Activated CD4-positive, alpha-beta T cell treated with anti-CD3 and anti-CD28 coated beads, Interleukin-2, amount 50 U/mL, for 48 hours (primary cell): ENCODE measurements at regions not wholly inside any gene's neighbourhood (a gene's known extent, or its start where the extent isn't known, plus 50 kb on each side); places are given as distances from the start of the nearest gene placed in this dataset.
"Not testable (repeated sequence)": the region's sequence is repeated elsewhere in the genome, so short reads cannot be mapped to it uniquely, and the experiment has no call there.

Source experiments
- DNase-seq, 2 experiments: peaks; one replicate each; pipeline ENCODE4 v3.0.0-alpha.2; 2020

DNA sequence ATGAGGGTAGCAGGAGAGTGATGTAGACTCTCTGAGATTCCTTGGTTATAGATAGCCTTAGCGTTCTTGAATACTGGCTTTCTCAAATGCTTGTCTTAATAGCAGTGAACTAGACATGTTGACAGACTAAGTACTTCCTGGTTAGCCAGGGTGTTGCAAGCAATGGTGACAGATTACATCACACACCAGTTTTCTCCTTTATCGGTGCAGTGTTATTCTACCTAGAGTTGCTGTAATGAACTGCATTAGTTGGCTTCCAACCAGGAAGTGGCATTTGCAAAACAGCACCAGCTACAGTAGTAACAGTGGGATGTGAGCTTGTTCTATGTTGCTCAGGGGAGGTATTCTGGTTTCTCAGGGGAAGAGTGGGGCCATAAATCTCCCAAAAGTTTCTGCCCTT, 582.2 kb upstream of the DDX18 start:
- no peak for DNase-seq

DNA sequence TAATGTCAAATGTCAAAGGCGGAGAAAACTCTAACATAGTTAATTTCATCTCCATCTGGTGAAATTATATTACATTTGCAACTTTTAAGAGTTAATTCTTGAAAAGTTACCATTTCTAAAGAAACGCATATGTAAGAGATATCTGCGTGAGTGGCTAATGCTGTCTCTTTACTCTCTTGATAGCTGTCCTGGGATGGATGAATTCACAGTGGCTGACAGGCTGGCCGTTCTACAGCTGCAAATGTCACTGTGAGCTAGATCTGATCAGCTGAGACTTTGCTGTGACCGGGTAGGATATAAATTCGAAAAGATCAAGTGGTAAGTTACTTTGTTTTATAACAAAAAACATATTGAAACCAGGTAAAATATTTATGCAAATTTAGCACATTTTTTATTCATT, 557.1 kb upstream of the DDX18 start:
- DNase-seq, result no peak

DNA sequence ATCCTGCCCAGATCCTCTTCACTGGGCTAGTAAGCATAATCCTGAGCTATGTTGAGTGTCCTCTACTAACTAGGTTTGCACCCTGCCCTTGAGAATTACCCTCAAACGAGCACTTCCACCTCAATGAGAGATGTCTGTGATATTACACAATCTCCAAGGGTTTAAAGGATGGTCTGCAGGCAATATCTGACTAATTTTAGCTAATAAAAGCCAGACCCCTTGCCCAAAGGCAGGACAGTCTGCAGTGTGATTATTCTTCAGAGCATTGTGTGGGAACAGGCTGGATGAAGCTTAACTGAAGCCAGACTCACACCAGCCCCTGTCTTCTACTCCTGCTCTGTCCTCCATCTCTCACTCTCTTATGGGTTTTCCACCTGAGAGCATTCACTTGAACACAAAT, 544.9 kb upstream of the DDX18 start:
- DNase-seq, result no peak

DNA sequence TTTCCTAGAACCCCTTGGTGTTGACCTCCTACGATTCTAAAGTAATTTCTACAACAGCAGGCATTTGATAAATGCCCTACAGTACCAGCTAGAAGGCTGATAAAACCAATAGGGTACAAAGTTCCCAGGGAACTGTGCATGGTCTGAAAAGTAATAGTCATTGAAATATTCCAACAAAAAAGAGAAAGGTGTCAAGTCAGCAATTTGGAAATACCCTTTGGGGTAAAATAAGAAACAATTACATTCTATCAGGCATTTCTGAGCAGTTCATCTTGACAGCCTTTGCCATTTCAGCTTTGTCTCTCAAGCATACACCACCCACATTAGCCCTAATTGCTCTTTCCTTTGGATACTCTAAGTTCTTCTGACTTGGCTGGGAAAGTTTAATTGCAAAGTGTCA, 542.9 kb upstream of the DDX18 start:
- no peak for DNase-seq

DNA sequence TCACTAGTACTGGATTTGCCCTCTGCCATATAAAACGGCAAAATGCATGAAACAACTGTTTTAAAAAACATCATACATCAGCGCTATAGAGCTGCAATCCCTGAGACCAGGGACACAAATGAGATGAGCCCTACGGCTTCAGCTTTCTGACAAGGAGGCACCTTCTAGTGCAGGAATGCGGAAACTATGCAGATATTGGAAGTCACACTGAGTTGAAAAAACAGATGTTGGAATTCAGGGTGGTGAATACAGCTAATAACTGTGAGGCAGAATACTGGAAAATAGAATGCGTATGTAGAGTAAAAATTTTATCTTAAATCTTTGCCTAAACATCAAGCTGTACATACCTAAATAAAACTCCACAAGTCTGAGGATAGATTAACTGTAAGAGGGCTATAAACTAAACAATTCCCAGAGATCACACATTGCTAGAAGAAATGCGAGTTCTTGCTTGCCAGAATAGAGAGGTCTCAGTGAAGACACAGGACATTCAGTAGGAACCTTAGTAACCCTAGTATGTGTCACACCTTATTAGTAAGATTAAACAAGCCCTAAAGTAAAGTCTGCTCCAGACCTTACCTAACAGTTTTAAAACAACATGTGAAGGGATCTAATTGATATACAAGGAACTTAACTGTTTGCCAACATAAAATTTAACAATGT, 541.4 kb upstream of the DDX18 start:
- DNase-seq, result no peak

DNA sequence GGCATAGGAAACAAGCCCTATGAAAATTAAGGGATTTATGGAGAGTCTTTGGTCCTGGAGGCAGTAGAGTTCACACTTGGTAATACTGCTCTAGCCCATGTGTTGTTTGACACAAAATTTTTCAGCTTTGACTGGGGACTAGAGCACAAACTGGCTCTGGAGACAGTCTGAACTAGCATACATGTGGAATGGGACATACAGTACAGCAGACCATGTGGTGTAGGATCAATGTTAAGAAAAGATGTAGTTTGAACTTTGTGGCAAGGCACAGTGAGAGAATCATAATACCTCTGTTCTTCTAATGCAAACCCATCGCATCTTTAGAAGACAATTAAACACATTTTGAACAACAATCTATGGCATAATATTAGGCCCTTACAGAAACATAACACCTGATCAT, 521.5 kb upstream of the DDX18 start:
- no peak for DNase-seq

DNA sequence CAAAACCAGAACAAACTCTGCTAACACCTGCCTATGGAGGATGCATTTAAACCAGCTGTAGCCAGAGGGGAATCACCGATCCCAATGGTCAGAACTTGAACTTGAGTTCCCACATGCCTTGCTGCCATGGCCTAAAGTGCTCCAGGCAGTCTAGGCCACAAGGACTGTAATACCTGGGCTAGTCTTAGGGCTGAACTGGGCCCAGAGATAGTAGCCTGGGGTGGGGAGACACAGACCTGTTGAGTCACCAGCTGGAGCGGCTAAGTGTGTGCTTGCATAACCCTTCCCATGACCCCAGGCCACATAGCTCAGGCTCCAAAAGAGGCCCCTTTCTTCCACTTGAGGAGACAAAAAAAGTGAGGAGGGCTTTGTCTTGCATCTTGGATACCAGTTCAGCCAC, 515.0 kb upstream of the DDX18 start:
- no peak for DNase-seq

DNA sequence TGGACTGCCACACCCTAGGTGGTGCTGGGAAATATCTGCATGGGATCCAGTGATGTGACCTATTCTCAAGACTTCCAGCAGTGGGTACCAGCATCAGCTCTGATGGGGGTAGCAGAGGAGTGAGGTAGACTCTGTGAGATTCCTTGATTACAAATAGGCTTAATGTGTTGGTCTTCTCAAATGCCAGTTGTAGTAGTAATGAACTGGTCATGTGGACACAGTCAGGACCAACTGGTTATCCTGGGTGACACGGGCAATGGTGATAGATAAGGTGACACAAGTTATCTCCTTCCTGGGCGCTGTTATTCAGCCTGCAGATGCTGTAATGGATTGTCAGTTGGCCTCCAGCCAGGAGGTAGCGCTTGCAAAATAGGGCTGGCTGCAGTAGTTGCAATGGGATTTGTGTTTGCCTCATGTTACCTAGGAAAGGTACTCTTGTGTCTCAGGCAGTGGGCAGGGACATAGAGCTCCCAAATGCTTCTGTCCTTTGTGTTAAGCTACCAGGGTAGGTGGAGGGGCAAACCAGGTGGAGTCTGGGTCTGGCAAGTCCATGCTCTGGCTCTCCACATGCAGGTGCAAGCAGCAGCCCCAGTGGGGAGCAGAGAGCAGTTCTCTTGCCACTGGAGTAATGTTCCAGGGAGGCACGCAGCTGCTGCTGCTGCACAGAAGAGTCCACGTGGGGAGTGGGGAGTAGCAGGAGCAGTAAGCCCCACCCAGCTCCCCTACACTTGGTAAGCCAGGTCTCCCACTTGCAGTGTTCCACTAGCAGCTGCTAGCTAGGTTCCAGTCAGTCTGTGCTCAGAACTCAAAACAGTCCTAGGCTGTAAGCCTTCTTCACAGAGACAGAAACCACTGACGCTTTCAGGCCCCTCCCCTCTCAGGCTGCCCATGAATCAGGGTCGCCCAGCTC, 505.4 kb upstream of the DDX18 start:
- no peak for DNase-seq

DNA sequence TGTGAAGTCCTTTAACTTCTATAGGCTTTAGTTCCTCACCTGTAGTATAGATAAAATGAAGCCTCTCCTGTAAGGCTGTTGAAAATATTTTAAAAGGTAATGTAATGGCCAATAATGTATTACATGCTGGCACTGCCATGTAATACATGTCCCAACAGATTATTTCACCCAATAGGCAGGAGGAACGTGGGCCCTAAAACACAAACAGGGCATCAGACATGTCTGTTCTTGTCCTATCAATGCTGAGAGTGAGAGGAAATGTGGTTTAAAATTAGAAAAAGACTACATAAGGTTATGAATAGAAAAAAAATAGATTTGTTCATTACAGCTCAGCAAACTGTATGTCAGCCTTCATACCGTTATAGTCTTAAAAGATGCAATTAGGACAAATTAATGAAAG, 492.7 kb upstream of the DDX18 start:
- no peak for DNase-seq

DNA sequence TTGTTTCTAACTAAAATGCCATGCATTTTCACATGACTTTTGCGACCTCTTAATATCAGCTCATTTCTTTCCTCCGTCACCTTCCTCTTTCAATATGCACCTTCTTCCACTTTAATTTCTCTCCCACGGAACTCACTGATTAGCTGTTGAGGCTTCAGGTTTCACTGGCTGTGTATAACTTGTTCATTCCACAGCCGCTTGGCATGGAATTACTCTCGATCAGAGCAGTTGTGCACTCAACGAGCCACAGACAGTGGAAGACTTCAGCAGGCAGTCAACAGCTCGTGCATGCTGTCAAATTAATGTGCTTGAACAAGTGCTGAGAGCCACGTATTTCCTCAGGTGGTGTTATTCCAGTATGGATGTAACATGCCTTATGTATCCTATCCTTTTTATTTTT, 491.2 kb upstream of the DDX18 start:
- DNase-seq, result no peak

DNA sequence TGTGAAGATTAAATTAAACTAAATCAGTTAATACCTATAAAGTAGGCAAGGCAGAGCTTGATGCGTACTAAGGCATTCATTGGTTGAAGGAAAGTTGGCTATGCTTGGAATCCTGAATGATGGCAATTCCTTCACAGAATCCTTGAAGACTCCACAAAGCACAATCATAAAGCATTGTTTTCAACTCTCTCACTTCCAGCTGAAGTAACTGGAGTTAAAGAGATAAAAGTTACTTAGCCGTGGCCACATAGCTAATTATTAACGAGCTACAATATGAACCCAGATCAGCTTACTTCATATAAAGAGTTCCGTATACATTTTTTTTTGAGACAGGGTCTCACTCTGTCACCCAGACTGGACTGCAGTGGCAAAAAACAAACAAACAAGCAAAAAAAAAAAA, 483.9 kb upstream of the DDX18 start:
- DNase-seq, result no peak

DNA sequence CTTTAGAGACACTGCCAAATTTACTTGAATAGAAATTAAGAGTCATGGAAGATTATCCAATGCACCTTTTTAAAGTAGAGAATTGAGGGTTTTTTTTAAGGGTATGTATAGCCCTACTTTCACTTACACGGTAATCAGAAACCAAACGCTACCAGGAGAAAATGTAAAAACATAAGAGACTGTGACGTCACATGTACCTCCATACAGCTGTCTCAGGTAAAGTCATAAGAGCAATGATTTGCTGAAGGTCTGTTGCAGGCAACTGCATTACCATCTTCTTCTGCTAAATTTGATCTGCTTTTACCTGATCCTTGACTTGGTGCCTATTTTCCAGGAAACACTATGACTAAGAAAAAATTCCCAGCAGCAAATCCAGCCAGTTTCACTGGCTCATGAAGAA, 478.5 kb upstream of the DDX18 start:
- DNase-seq, result no peak

DNA sequence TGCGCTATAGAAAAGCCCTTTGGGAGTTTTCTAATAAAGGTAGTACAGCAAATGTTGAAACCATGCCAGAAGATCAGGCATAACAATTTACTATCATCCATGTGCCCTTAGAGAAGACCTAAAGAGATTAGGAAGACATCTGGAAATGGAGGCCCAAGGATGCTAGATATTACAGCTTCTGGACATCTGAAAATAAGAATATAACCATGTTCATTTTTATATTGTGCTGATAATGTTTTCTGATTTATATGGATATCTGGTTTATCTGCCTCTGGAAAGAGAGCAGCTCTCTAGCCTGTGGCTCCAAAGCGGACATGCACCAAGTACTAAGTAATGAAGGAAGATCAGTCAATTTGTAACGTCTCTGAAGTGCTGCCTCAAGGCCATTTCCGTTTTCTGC, 478.0 kb upstream of the DDX18 start:
- DNase-seq, result no peak

DNA sequence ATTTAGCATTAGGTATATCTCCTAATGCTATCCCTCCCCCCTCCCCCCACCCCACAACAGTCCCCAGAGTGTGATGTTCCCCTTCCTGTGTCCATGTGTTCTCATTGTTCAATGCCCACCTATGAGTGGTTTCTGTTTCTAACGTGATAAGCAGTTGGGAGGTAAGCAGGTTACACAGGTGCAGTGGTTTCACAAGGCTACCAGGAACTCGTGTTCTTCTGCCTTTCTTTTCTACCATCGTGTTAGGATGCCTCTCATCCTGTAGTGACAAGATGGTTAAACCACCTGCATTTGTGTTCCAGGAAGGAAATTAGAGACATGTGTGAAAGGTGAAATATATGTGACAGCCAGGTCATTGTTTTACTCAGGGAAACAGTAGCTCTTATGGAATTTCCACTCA, 476.5 kb upstream of the DDX18 start:
- not testable (repeated sequence) for DNase-seq

DNA sequence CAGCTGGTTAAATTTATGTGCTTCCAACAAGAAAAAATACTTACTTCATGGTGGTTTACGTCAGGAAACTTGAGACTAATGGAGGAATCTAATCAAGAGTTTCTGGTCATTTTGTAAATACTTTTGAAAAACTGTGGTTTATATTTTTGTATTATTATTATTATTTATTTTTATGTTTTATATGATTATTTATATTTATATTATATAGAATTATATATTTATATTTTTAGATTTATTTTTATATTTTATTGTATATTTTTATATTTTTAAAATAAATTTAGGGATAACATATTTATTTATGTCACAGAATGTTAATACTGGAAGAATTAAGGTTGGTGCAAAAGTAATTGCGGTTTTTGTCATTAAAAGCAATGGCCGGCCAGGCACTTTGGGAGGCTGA, 474.5 kb upstream of the DDX18 start:
- DNase-seq, result no peak

DNA sequence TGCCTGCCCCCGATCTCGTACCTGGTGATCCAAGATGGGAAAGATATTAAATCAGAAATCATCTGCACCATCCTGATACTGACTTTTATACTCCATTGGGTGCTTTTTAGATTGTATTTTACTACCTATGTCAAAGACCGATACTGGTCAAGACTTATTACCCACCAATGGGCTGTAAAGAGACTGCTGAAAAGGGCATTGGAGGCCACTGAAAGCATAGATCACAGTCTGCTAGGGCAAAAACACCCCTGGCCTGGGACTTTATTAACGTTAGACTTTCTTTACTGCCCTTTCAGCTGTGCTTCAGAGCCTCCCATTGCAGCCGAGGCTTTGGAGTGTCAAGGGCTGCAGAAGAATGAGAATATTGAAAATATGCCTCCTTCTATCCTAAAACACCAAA, 472.8 kb upstream of the DDX18 start:
- no peak for DNase-seq

DNA sequence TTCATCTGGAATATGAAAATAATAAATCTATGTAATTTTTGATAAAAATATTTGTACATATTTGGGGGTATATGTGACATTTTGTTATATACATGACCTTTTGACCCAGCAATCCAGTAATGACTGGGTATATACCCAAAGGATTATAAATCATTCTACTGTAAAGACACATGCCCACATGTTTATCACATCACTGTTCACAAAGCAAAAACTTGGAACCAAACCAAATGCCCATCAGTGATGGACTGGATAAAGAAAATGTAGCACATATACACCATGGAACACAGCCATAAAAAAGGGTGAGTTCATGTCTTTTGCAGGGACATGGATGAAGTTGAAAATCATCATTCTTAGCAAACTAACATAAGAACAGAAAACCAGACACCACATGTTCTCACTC, 472.1 kb upstream of the DDX18 start:
- DNase-seq, result no peak

DNA sequence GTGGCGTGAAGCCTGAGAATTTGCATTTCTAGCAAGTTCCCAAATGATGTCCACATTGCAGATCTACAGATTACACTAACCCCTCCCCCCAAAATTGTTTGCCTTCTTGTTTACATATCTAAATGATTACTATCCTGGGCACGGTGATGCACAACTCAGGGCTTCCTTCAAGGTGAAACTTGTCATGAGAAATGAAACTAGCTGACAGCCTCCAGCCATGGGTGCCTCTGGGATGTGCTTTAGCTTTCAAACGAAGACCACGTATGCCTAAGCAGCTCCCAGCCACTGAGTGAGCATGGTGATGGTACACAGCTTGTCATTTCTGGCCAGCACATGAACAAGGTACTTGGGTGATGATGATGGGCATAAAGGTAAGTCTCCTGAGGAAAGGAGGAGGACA, 464.8 kb upstream of the DDX18 start:
- DNase-seq, result no peak

DNA sequence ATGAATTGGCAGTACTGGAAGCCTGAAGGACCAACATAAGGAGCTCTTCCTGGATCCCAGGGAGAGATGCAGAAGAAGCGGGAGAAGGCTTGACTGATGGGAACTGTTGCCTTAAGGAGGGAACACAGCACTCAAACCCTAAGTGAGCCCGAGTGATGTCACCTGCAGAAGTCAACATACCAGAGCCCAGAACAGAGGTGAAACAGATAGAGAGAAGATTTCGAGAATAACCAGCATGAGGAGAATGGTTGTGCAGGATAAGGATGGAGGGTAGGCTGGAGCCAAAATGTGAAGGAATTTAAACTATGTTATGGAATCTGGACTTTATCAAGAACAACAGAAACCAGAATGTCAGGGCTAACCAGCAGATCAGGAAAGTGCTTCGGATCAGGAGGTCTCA, 463.1 kb upstream of the DDX18 start:
- no peak for DNase-seq

DNA sequence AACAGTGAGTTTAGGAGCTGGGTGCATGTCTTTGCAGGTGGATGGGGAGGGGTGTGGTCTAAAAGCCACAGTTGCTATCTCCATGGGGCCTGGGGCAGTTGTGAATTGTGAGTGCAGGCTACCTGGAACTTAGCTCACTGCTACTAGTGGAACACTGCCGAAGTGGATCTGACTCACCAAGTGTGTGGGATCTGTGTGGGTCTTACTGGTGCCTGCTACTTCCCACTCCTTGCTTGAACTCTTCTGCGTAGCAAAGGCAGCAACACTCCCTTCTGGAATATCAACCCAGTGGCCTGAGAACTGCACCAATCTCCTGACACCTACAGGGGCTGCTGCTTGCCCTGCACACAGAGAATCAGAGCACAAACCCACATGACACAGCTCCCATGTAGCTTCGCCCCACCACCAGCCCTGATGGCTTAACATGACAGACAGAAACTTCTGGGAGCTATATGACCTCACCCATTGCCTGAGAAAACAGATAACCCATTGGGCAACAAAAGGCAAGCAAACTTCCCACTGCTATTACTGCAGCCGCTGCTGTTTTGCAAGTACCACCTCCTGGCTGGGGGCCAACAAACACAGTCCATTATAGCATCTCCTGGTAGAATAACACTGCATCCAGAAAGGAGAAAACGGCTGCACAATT, 455.1 kb upstream of the DDX18 start:
- DNase-seq, result no peak

DNA sequence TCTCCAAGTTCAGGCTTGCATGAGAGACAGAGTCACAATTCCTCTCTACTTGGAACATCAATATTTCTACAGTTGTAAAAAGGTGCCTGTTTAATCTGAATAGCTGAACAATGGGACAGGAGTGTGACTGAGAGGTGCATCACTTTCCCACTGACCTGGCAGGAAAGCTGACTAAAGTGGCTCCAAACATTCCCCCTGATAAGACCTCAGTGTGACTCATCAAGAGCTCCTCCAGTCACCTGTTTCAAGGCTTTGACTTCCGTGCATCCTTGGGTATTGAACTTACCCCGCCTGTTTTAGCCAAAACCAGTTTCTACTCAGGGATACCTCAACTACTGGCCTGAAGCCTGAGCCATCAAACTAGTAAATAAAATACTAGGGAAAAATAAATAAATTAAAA, 453.9 kb upstream of the DDX18 start:
- no peak for DNase-seq

DNA sequence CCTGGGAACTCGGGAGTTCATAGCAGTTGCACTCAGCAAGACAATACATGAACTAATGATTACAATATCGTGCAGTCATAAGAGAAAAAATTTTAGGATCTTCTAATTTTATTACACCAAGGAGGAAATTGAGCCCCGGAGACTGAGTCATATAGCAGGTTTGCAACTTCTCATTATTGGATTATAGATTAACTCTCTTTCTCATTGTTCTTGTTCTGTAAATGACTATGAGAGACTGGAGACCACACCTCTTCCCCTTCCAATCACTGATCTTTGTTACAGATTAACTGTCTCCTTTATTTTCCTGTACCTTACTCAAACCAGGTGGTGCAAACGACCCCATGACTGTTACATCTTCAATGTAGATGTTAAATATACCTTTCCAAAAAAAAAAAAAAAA, 435.8 kb upstream of the DDX18 start:
- no peak for DNase-seq

DNA sequence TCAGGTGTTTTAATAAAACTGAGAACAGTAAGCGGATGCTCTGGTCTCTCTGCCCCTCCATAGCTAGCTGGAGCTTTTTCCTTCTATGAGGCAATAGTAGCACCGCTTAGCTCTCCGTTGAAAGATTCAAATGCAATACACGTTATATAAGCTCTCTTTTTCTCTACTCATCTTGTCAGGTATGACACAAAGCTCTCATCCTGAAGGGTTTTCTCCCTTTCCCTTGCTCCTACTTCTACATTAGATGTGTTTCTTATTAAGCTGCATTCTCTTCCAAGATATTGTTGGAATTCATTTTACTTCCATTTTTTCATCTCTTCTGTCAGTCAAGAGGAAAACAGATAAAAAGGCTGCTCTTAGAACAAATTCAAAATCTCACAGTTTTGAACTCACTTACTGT, 434.6 kb upstream of the DDX18 start:
- DNase-seq, result no peak

DNA sequence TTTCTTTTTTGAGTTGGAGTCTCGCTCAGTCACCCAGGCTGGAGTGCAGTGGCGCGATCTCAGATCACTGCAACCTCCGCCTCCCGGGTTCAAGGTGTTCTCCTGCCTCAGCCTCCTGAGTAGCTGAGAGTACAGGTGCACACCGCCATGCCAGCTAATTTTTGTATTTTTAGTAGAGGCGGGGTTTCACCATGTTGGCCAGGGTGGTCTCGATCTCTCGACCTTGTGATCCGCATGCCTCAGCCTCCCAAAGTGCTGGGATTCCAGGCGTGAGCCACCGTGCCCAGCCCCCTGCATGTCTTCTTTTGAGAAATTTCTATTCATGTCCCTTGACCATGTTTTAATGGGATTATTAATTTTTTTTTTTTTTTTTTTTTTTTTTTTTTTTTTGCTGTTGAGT, 430.5 kb upstream of the DDX18 start:
- not testable (repeated sequence) for DNase-seq
